ENCODE measurements at regions not wholly inside any gene's neighbourhood (a gene's known extent, or its start where the extent isn't known, plus 50 kb on each side); places are given as distances from the start of the nearest gene placed in this dataset.
A peak's percentile ranks its signal among the peaks of the same experiment; 100 is the strongest.

DNA sequence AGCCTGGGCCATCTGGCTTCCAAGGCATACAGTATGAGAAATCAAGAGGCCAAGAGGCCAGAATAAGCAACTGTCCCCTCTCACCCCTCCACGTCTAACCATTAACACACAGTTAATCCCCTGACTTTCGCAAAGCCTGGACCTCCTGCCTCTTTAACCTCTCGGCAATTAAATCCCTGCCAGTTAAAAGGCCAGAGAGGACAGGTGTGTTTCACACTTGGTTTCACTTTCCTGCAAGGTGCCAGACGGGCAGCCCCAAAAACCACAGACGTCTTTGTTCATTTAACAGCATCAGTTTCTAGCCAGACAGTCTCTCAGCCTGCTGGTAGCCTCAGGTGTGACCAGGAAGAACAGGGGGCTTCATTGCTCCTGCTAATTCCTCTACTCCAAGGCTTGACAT lies 91.1 kb upstream of the KIT start:
- dilution Hi-C loops (cut with HindIII; ENCODE audit: low sequenced_read_pairs, unreplicated experiment) = no loop called here
- Histone ChIP-seq H3K14ac (replicated peaks; ENCODE audit: low read depth, low read length) (0 out of 2 replicates have a peak overlapping the region, but pooled peaks have one; percentile 79), H3K4me3 (ENCODE audit: insufficient read depth, low read depth, low read length) (no peak overlapping the region), H2BK20ac (ENCODE audit: low read depth, low read length) (peak overlapping the region; percentile 13), H3K56ac (ENCODE audit: extremely low read depth, insufficient read depth, low read length) (no peak overlapping the region), H4K91ac (ENCODE audit: insufficient read depth, low read depth, low read length) (peak overlapping the region; percentile 28; the same call in 1 of the 2 replicates), H3K4me1 (ENCODE audit: control insufficient read depth, insufficient read depth, low read length) (peaks cover 9% of the 10 kb centered on the region), H4K8ac (ENCODE audit: low read depth in 2 of 2, low read length in 2 of 2) (no peak overlapping the region), H2BK120ac (ENCODE audit: low read depth, low read length) (peak overlapping the region; percentile 5), H2BK15ac (ENCODE audit: low read depth, low read length) (peak overlapping the region; percentile 27; the same call in 1 of the 3 replicates), H3K27ac (ENCODE audit: insufficient read depth, low read length) (no peak overlapping the region), H3K4me2 (ENCODE audit: low read depth, low read length) (no peak overlapping the region), H4K5ac (ENCODE audit: low read depth, low read length) (no peak overlapping the region), H3K4ac (ENCODE audit: low read depth, low read length) (peak overlapping the region; percentile 0; the same call in 1 of the 2 replicates), H3K9me1 (ENCODE audit: insufficient read depth, low read length) (peaks cover 16% of the 10 kb centered on the region), H3K9ac (ENCODE audit: low read depth, low read length) (no peak overlapping the region), H2AK5ac (ENCODE audit: low read depth, low read length) (no peak overlapping the region), H3K23ac (ENCODE audit: low read depth, low read length) (no peak overlapping the region), H2AFZ (replicated peaks; ENCODE audit: low read length, poor library complexity) (peak overlapping the region; percentile 34), H3K36me3 (ENCODE audit: control insufficient read depth, insufficient read depth, low read length) (no peaks in the 10 kb centered on the region), H3K79me1 (ENCODE audit: low read depth in 1 of 2, low read length in 2 of 2) (no peaks in the 10 kb centered on the region), H3K9me3 (ENCODE audit: control insufficient read depth, insufficient read depth, low read length) (no peaks in the 10 kb centered on the region), H3K27me3 (ENCODE audit: control insufficient read depth, insufficient read depth, low read length) (no peaks in the 10 kb centered on the region), H3K18ac (ENCODE audit: low read depth, low read length) (no peak overlapping the region), H4K20me1 (ENCODE audit: insufficient read depth, low read length) (no peaks in the 10 kb centered on the region), H2BK5ac (ENCODE audit: low read depth, low read length, poor library complexity, severe bottlenecking) (no peak overlapping the region), H2AK9ac (replicated peaks; ENCODE audit: low read depth, low read length, poor library complexity) (no peak overlapping the region)
- DNase-seq (no peak), ATAC-seq (ENCODE audit: low read depth) (no peak)
- no TSS peak for BruUV-seq (replicated peaks)
- ChIA-PET POLR2A (ENCODE audit: unreplicated experiment) (no interaction called here), CTCF (no interaction called here)
- TF ChIP-seq BHLHE40 (IDR thresholded peaks at IDR 0.05; ENCODE audit: low read depth, low read length) (no peak), NFE2L2 (IDR thresholded peaks at IDR 0.05; ENCODE audit: low read depth, low read length) (no peak), RCOR1 (IDR thresholded peaks at IDR 0.05; ENCODE audit: insufficient replicate concordance, low read length) (no peak), MAZ (IDR thresholded peaks at IDR 0.05; ENCODE audit: borderline replicate concordance, low read depth, low read length) (no peak), RFX5 (IDR thresholded peaks at IDR 0.05; ENCODE audit: low read depth, low read length) (no peak), POLR2A (IDR thresholded peaks at IDR 0.05; ENCODE audit: low read depth, low read length) (no peak), CHD1 (IDR thresholded peaks at IDR 0.05; ENCODE audit: low read depth, low read length) (no peak), FOS (IDR thresholded peaks at IDR 0.05; ENCODE audit: low read depth, low read length) (no peak), CEBPB (IDR thresholded peaks at IDR 0.05; ENCODE audit: low read depth, low read length) (no peak), ELK1 (IDR thresholded peaks at IDR 0.05; ENCODE audit: borderline replicate concordance, low read depth, low read length) (no peak), RAD21 (IDR thresholded peaks at IDR 0.05; ENCODE audit: low read length) (no peak), SMC3 (IDR thresholded peaks at IDR 0.05; ENCODE audit: low read depth, low read length) (no peak), MAFK (IDR thresholded peaks at IDR 0.05; ENCODE audit: low read depth, low read length) (no peak), USF2 (IDR thresholded peaks at IDR 0.05; ENCODE audit: low read depth, low read length) (no peak), MXI1 (IDR thresholded peaks at IDR 0.05; ENCODE audit: borderline replicate concordance, low read depth, low read length) (no peak)
- TF ChIP-seq, protein P1, sequence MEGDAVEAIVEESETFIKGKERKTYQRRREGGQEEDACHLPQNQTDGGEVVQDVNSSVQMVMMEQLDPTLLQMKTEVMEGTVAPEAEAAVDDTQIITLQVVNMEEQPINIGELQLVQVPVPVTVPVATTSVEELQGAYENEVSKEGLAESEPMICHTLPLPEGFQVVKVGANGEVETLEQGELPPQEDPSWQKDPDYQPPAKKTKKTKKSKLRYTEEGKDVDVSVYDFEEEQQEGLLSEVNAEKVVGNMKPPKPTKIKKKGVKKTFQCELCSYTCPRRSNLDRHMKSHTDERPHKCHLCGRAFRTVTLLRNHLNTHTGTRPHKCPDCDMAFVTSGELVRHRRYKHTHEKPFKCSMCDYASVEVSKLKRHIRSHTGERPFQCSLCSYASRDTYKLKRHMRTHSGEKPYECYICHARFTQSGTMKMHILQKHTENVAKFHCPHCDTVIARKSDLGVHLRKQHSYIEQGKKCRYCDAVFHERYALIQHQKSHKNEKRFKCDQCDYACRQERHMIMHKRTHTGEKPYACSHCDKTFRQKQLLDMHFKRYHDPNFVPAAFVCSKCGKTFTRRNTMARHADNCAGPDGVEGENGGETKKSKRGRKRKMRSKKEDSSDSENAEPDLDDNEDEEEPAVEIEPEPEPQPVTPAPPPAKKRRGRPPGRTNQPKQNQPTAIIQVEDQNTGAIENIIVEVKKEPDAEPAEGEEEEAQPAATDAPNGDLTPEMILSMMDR (conservative IDR thresholded peaks at IDR 0.05; ENCODE audit: low read depth, low read length) = no peak
- intact Hi-C loops (cut with micrococcal nuclease) = no loop called here
- in situ Hi-C loops (cut with MboI; ENCODE audit: low sequenced_read_pairs) = no loop called here
- 62% methylated on average over 3 of the region's 5 CpGs; no CpG with 5 or more reads in 1 of the 2 experiments for WGBS, 2 experiments (ENCODE audit: extremely low coverage in 2 of 2, insufficient read length in 1 of 2)

Data from IMR-90 (cell line).